ENCODE measurements at regions not wholly inside any gene's neighbourhood (a gene's known extent, or its start where the extent isn't known, plus 50 kb on each side); places are given as distances from the start of the nearest gene placed in this dataset.

DNA sequence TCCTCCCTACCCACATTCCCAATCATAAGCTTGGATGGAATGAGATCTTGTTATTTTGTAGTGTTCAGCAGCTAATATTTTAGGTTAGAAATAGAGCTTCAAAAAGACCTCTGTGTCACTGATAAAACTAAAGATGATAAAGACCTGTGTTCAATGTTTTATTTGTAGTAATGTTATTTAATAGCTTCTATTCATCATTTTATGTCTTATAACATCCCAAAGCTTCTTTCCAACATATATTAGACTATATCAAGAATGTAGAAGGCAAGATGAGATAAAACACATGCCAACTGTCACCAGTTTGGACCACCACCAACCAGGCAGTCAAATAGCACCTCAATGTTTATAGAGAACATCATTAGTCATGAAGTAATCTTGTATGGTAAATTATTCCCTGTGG is 409.5 kb upstream of the ITGA1 start:
- H3K4me3 ChIP-seq (ENCODE audit: low read depth, low read length) = no peak overlapping the region
- TF ChIP-seq, protein P1, sequence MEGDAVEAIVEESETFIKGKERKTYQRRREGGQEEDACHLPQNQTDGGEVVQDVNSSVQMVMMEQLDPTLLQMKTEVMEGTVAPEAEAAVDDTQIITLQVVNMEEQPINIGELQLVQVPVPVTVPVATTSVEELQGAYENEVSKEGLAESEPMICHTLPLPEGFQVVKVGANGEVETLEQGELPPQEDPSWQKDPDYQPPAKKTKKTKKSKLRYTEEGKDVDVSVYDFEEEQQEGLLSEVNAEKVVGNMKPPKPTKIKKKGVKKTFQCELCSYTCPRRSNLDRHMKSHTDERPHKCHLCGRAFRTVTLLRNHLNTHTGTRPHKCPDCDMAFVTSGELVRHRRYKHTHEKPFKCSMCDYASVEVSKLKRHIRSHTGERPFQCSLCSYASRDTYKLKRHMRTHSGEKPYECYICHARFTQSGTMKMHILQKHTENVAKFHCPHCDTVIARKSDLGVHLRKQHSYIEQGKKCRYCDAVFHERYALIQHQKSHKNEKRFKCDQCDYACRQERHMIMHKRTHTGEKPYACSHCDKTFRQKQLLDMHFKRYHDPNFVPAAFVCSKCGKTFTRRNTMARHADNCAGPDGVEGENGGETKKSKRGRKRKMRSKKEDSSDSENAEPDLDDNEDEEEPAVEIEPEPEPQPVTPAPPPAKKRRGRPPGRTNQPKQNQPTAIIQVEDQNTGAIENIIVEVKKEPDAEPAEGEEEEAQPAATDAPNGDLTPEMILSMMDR (conservative IDR thresholded peaks at IDR 0.05; ENCODE audit: low read depth, low read length) = no peak
- DNase-seq (ENCODE audit: low read depth) = no peak

DNA sequence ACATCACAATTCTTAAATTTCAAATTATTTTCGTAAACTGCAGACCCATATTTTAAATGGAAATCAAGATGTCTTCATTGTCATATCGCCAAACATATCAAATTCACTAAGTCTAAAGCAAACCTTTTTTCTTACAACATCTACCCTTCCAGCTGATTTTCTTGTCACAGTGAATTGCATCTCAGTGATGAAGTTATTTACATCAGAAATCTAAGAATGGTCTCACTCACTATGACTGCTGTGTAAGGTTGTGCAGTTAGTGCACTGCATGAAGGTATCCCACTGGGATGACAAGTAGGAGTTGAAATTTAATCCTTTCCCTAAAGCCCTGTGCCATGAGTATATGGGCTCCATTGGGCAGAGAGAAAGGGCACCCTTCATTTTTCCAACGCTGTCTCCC is 399.4 kb upstream of the ITGA1 start:
- H3K4me3 ChIP-seq (ENCODE audit: low read depth, low read length) = no peak overlapping the region
- TF ChIP-seq, protein P1 (conservative IDR thresholded peaks at IDR 0.05; ENCODE audit: low read depth, low read length) = no peak
- no peak for DNase-seq (ENCODE audit: low read depth)

DNA sequence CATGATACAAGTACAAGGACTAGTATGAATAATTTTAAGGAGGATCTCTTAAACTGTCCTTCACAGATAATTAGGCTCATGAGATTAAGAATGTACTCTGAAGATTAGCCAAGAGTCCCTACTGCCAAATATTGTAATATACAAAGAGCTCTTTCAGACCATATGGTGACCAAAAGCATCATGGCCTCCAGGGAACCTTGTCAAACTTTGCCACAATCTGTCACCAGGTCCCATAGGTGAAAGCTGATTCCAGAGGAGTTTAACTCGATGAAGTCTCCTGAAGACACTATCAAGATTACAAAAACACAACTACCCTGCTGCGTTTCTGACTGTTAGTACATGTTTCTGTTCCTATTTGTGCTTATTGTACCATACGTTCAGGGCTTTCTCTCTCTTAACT is 395.4 kb upstream of the ITGA1 start:
- TF ChIP-seq, protein P1 (conservative IDR thresholded peaks at IDR 0.05; ENCODE audit: low read depth, low read length) = no peak
- H3K4me3 ChIP-seq (ENCODE audit: low read depth, low read length) = no peak overlapping the region
- no peak for DNase-seq (ENCODE audit: low read depth)

DNA sequence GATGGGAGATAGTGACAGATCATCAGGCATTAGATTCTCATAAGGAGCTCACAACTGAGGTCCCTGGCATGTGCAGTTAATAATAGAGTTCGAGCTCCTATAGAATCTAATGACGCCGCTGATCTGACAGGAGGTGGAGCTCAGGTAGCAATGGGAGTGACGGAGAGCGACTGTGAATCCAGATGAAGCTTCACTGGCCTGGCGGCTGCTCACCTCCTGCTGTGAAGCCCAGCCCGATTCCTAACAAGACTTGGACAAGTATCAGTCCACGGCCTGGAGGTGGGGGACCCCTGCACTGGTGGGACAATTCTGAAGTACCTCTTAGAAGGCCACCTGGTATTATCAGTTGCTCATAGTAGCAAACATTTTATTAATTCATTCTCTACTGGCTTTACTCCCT is 377.9 kb upstream of the ITGA1 start:
- DNase-seq (ENCODE audit: low read depth) = no peak
- no peak overlapping the region for H3K4me3 ChIP-seq (ENCODE audit: low read depth, low read length)
- TF ChIP-seq, protein P1 (conservative IDR thresholded peaks at IDR 0.05; ENCODE audit: low read depth, low read length) = no peak

DNA sequence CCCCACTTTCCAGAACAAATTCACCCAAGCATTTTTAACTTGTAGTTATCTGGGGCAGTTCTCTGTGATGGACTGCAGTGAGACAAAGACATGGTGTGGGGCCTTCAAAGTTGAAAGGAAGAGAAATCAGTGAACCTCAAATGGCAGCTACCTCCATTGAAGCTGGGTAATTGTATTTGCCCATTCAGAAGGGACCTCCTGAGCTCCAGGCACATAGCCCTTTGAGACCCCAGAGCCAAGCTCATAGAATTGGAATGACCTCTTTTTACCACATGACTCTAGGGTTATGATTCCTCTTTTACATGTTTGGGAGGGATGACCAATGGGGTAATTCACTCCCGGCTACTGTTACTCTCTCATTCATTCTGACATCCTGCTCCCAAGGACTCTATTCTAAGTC is 368.4 kb upstream of the ITGA1 start:
- H3K4me3 ChIP-seq (ENCODE audit: low read depth, low read length) = no peak overlapping the region
- TF ChIP-seq, protein P1 (conservative IDR thresholded peaks at IDR 0.05; ENCODE audit: low read depth, low read length) = no peak
- no peak for DNase-seq (ENCODE audit: low read depth)

DNA sequence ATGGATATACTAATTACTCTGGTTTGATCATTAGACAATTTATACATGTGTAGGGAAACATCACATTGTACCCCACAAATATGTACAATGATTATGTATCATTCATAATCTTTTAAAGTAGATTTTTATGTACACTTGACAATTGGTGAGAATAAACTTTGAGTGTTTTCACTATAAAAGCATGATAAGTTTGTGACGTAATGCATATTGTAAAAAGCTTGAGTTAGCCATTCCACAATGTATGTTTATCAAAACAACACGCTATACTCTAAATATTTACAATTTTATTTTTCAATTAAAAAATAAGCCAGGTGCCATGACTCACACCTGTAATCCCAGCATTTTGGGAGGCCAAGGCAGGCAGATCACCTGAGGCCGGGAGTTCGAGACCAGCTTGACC is 360.1 kb upstream of the ITGA1 start:
- TF ChIP-seq, protein P1 (conservative IDR thresholded peaks at IDR 0.05; ENCODE audit: low read depth, low read length) = no peak
- DNase-seq (ENCODE audit: low read depth) = no peak
- no peak overlapping the region for H3K4me3 ChIP-seq (ENCODE audit: low read depth, low read length)

DNA sequence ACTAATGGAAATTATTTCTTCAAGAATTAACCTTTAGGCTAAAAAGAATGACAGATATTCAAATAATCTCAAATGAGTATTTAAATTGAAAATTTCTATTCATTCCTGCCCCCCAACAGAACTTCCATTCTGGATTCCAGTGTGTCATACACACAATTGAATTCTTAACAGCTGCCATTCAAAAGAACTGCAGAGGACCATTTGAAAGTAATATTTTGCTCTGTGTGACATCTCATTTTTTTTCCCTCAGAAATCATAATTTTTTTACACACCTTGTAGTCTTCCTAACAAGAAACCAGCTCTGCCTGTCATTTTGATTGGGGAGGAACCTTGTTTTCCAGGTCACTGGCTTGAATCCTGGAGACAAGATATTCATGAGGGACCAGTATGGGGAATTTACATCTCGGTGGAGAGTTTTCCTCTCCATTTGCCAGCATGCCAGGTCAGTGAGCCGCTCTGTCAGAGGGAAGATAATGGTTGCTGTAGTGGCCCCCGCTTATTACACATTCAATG is 358.7 kb upstream of the ITGA1 start:
- no peak overlapping the region for H3K4me3 ChIP-seq (ENCODE audit: low read depth, low read length)
- DNase-seq (ENCODE audit: low read depth) = no peak
- TF ChIP-seq, protein P1 (conservative IDR thresholded peaks at IDR 0.05; ENCODE audit: low read depth, low read length) = no peak
